Endothelial cell of umbilical vein (primary cell): ENCODE measurements at regions not wholly inside any gene's neighbourhood (a gene's known extent, or its start where the extent isn't known, plus 50 kb on each side); places are given as distances from the start of the nearest gene placed in this dataset.
"Not testable (repeated sequence)": the region's sequence is repeated elsewhere in the genome, so short reads cannot be mapped to it uniquely, and the experiment has no call there.

Experiments used
- BruUV-seq: library from RNA; stranded (reverse); fragments of 400-500 nt; replicated peaks from 2 replicates; lab custom pipeline; 2021; lab: Mats Ljungman, UMichigan
- CTCF ChIA-PET: fragments of 300-600, 350-600 bp; sonication (Branson Sonifier 250); formaldehyde crosslinking; loops from one replicate; lab custom pipeline; 2021; ENCODE audit warnings: antibody characterized with exemption, inconsistent platforms; lab: Charles Lee
- POLR2A ChIA-PET: fragments of 300-600, 350-600 bp; sonication (Branson Sonifier 250); formaldehyde crosslinking; loops from one replicate; lab custom pipeline; 2021; ENCODE audit warnings: antibody characterized with exemption, inconsistent platforms; lab: Charles Lee
- DNase-seq: peaks from one replicate; pipeline ENCODE4 v3.0.0-alpha.2; 2011; ENCODE audit warnings: low read depth, low spot score
- FAIRE-seq: peaks from 2 replicates; lab custom pipeline; 2011; peaks lifted over from hg19 to GRCh38; lab: Jason Lieb, UNC
- H2AFZ ChIP-seq: 2 replicates; pipeline ENCODE4 v1.6.0; 2012; ENCODE audit warnings: low read depth, low read length, control low read depth, inconsistent platforms
- H3K27ac ChIP-seq: 2 replicates; pipeline ENCODE4 v1.5.1; 2011; ENCODE audit warnings: low read depth, mild to moderate bottlenecking, control low read depth, low read length, moderate library complexity; ENCODE audit not compliant: insufficient read depth
- H3K27me3 ChIP-seq, 2 experiments: 2 replicates each; pipeline versions ENCODE4 v1.6.0 to v1.6.1; 2011; ENCODE audit warnings: low read length in 2 of 2, mixed read lengths in 1 of 2; ENCODE audit not compliant: control insufficient read depth in 2 of 2, insufficient read depth in 2 of 2
- H3K36me3 ChIP-seq, 2 experiments: 2 replicates in 1 of 2; 3 replicates in 1 of 2; pipeline ENCODE4 v1.5.1; 2011; ENCODE audit warnings: low read length in 2 of 2, mild to moderate bottlenecking in 1 of 2, moderate library complexity in 1 of 2; ENCODE audit not compliant: control insufficient read depth in 2 of 2, insufficient read depth in 2 of 2; ENCODE audit errors: extremely low read depth in 1 of 2
- H3K4me1 ChIP-seq: 3 replicates; pipeline ENCODE4 v1.5.1; 2011; ENCODE audit warnings: mild to moderate bottlenecking, low read length; ENCODE audit not compliant: control insufficient read depth, insufficient read depth; ENCODE audit errors: extremely low read depth
- H3K4me2 ChIP-seq: 2 replicates; pipeline ENCODE4 v1.6.1; 2011; ENCODE audit warnings: low read length, control low read depth, mixed read lengths; ENCODE audit not compliant: insufficient read depth
- H3K4me3 ChIP-seq, 3 experiments: fragments of 200-600 bp in 1 of 3; sonication (generic), shearing (Covaris generic) in 1 of 3; replicated peaks in 1 of 3; 2 replicates each; pipeline ENCODE4 v1.5.1; 2011 to 2016; ENCODE audit warnings: control low read depth in 3 of 3, low read length in 3 of 3, mild to moderate bottlenecking in 2 of 3, inconsistent platforms in 1 of 3, low read depth in 1 of 3, moderate library complexity in 1 of 3; ENCODE audit not compliant: insufficient read depth in 1 of 3
- H3K79me2 ChIP-seq: 2 replicates; pipeline ENCODE4 v1.6.0; 2012; ENCODE audit warnings: low read length, inconsistent platforms; ENCODE audit not compliant: control insufficient read depth, insufficient read depth
- H3K9ac ChIP-seq: replicated peaks from 2 replicates; pipeline ENCODE3; 2011; ENCODE audit warnings: low read length, control low read depth; ENCODE audit not compliant: insufficient read depth; ENCODE audit errors: extremely low read depth
- H3K9me1 ChIP-seq: replicated peaks from 3 replicates; pipeline ENCODE4 v1.6.0; 2011; ENCODE audit warnings: mild to moderate bottlenecking, low read length; ENCODE audit not compliant: control insufficient read depth, insufficient read depth; ENCODE audit errors: extremely low read depth
- H3K9me3 ChIP-seq: replicated peaks from 2 replicates; pipeline ENCODE4 v1.5.1; 2012; ENCODE audit warnings: low read length, inconsistent platforms; ENCODE audit not compliant: control insufficient read depth, insufficient read depth
- H4K20me1 ChIP-seq: replicated peaks from 2 replicates; pipeline ENCODE3; 2011; ENCODE audit warnings: mild to moderate bottlenecking, low read length; ENCODE audit not compliant: control insufficient read depth, insufficient read depth; ENCODE audit errors: extremely low read depth
- JUN ChIP-seq: IDR thresholded peaks from 2 replicates; pipeline ENCODE4 v1.6.1; 2011; ENCODE audit warnings: borderline replicate concordance, low read depth; ENCODE audit not compliant: insufficient read length, insufficient read depth
- MYC ChIP-seq: IDR thresholded peaks from one replicate; pipeline ENCODE4 v1.6.1; 2011; ENCODE audit warnings: mild to moderate bottlenecking, low read depth, low read length
- POLR2A ChIP-seq: IDR thresholded peaks from 2 replicates; pipeline ENCODE4 v1.6.1; 2012; ENCODE audit warnings: low read depth, mild to moderate bottlenecking, control low read depth, low read length
- dilution Hi-C: fragments of 300-500 bp; cut with MboI; formaldehyde crosslinking; loops from one replicate; pipeline ENCODE4 v1.15.0; 2019; ENCODE audit warnings: low sequenced_read_pairs; ENCODE audit not compliant: extremely low pct_ligation_motif_present
- intact Hi-C: fragments of 100-400 bp; cut with micrococcal nuclease; formaldehyde crosslinking; loops from one replicate; pipeline ENCODE4 v1.10.0; 2022

- Histone ChIP-seq H3K9me1 (no peaks in the 10 kb centered on the region), H3K4me1 (peaks cover 20% of the 10 kb centered on the region), H4K20me1 (no peaks in the 10 kb centered on the region), H3K9ac (no peak overlapping the region), H3K79me2 (no peaks in the 10 kb centered on the region), H2AFZ (no peak overlapping the region), H3K27me3 (no peaks in the 10 kb centered on the region), H3K4me2 (no peak overlapping the region), H3K27ac (no peak overlapping the region), H3K36me3 (no peaks in the 10 kb centered on the region), H3K9me3 (no peaks in the 10 kb centered on the region), H3K4me3 (no peak overlapping the region)
- CTCF ChIA-PET, result interaction anchor here (1.0 kb wide), 1 partner anchor 36 kb away, joined by 4 read pairs; no protein-coding TSS in a partner anchor
- dilution Hi-C loops (no loop called here), intact Hi-C loops (no loop called here)
- BruUV-seq, result no TSS peak
- POLR2A ChIA-PET, result no interaction called here
- no peak for FAIRE-seq
- TF ChIP-seq JUN, result no peak
- no peak for TF ChIP-seq POLR2A
- TF ChIP-seq MYC, result no peak
- DNase-seq, result no peak
Measured at GRCh38 chr2:236835307-236836024, 250.2 kb upstream of the COPS8 start.

GRCh38 chr2:236836028-236836427, 249.7 kb upstream of the COPS8 start:
- FAIRE-seq, intact Hi-C loops, DNase-seq, dilution Hi-C loops, H3K27me3 ChIP-seq, H3K27ac ChIP-seq, H3K9me1 ChIP-seq, H3K79me2 ChIP-seq, H3K4me3 ChIP-seq, H3K9ac ChIP-seq, H4K20me1 ChIP-seq, H2AFZ ChIP-seq, BruUV-seq, H3K4me2 ChIP-seq, H3K9me3 ChIP-seq, CTCF ChIA-PET, POLR2A ChIA-PET, H3K36me3 ChIP-seq: not testable (repeated sequence)
- peaks cover 20% of the 10 kb centered on the region for H3K4me1 ChIP-seq
